HepG2 (cell line): ENCODE measurements at regions not wholly inside any gene's neighbourhood (a gene's known extent, or its start where the extent isn't known, plus 50 kb on each side); places are given as distances from the start of the nearest gene placed in this dataset.
"Not testable (repeated sequence)": the region's sequence is repeated elsewhere in the genome, so short reads cannot be mapped to it uniquely, and the experiment has no call there.

ENCODE experiments used
- ATAC-seq: fragments of 200-7000 bp; cut with Tn5 transposase; 3 replicates; pipeline ENCODE4 v1.9.1; 2020; ENCODE audit warnings: mild to moderate bottlenecking, moderate library complexity
- BruUV-seq: library from RNA; stranded (reverse); fragments of 400-500 nt; replicated peaks from 2 replicates; lab custom pipeline; 2021; lab: Mats Ljungman, UMichigan
- CTCF ChIA-PET: fragments of 300-600 bp; formaldehyde crosslinking; extraction: SDS; loops from one replicate; lab custom pipeline; 2021; ENCODE audit warnings: low total read pairs, inconsistent platforms, low intra/inter-chr PET ratio; lab: Yijun Ruan, JAX
- POLR2A ChIA-PET: fragments of 350-600 bp; sonication (Branson Sonifier 250); formaldehyde crosslinking; loops from one replicate; lab custom pipeline; 2020; ENCODE audit warnings: antibody characterized with exemption, inconsistent platforms; lab: Yijun Ruan, JAX
- DNase-seq: peaks from one replicate; pipeline ENCODE4 v3.0.0-alpha.2; 2015; ENCODE audit warnings: low spot score
- FAIRE-seq: peaks from 3 replicates; lab custom pipeline; 2011; peaks lifted over from hg19 to GRCh38; lab: Jason Lieb, UNC
- H2AFZ ChIP-seq: one replicate; pipeline ENCODE4 v1.6.1; 2011; ENCODE audit warnings: low read length, inconsistent platforms
- H3K27ac ChIP-seq: fragments of 300-600 bp; 3 replicates; pipeline ENCODE4 v1.8.0; 2011; ENCODE audit warnings: mixed run types, mild to moderate bottlenecking, mixed read lengths, low read length, inconsistent platforms; ENCODE audit not compliant: insufficient read depth; ENCODE audit errors: extremely low read length
- H3K27me3 ChIP-seq, 2 experiments: fragments of 200-600 bp in 1 of 2; 2 replicates in 1 of 2; 3 replicates in 1 of 2; pipeline versions ENCODE4 v1.6.0 to v1.8.0; 2011; ENCODE audit warnings: low read length in 2 of 2, mild to moderate bottlenecking in 2 of 2, moderate library complexity in 2 of 2, inconsistent platforms in 1 of 2; ENCODE audit not compliant: insufficient read depth in 2 of 2, control insufficient read depth in 1 of 2
- H3K36me3 ChIP-seq, 2 experiments: fragments of 200-600 bp in 1 of 2; replicated peaks in 1 of 2; 2 replicates in 1 of 2; 3 replicates in 1 of 2; pipeline versions ENCODE4 v1.5.1 to v1.8.0; 2011; ENCODE audit warnings: low read length in 2 of 2, inconsistent platforms in 1 of 2; ENCODE audit not compliant: insufficient read depth in 2 of 2, control insufficient read depth in 1 of 2
- H3K4me1 ChIP-seq: 2 replicates; pipeline ENCODE4 v1.5.1; 2012; ENCODE audit warnings: low read length, inconsistent platforms; ENCODE audit not compliant: insufficient read depth
- H3K4me2 ChIP-seq: 2 replicates; pipeline ENCODE4 v1.6.0; 2011; ENCODE audit warnings: low read depth, low read length, inconsistent platforms
- H3K4me3 ChIP-seq, 3 experiments: fragments of 200-600 bp in 1 of 3; sonication (generic), shearing (Covaris generic) in 1 of 3; replicated peaks in 1 of 3; 2 replicates each; pipeline ENCODE4 v1.5.1; 2011 to 2016; ENCODE audit warnings: low read length in 3 of 3, inconsistent platforms in 2 of 3, low read depth in 2 of 3, mild to moderate bottlenecking in 2 of 3, control low read depth in 1 of 3, mixed read lengths in 1 of 3; ENCODE audit not compliant: insufficient read depth in 1 of 3
- H3K79me2 ChIP-seq: one replicate; pipeline ENCODE4 v1.6.1; 2011; ENCODE audit warnings: low read length, inconsistent platforms; ENCODE audit not compliant: insufficient read depth
- H3K9ac ChIP-seq: 2 replicates; pipeline ENCODE4 v1.6.0; 2011; ENCODE audit warnings: mild to moderate bottlenecking, low read depth, low read length, inconsistent platforms; ENCODE audit not compliant: insufficient read depth
- H3K9me3 ChIP-seq: 2 replicates; pipeline ENCODE4 v1.5.1; 2012; ENCODE audit warnings: mild to moderate bottlenecking, low read length
- H4K20me1 ChIP-seq: 2 replicates; pipeline ENCODE4 v1.6.0; 2011; ENCODE audit warnings: inconsistent platforms, mild to moderate bottlenecking, low read length, moderate library complexity; ENCODE audit not compliant: insufficient read depth
- BCL6 ChIP-seq: IDR thresholded peaks from 2 replicates; pipeline ENCODE4 v1.6.1; 2016; ENCODE audit warnings: missing genetic modification reagents, missing compliant biosample characterization
- CEBPG ChIP-seq: IDR thresholded peaks from 2 replicates; pipeline ENCODE4 v1.6.1; 2016
- CREM ChIP-seq, 2 experiments: sonication (generic) in 1 of 2; formaldehyde crosslinking in 1 of 2; IDR thresholded peaks; 2 replicates each; pipeline versions ENCODE4 v1.4.0 to v1.6.1; 2016 to 2020; ENCODE audit warnings: antibody characterized with exemption in 1 of 2, mild to moderate bottlenecking in 1 of 2, missing genetic modification reagents in 1 of 2
- EP300 ChIP-seq, 3 experiments: sonication (generic) in 1 of 3; formaldehyde crosslinking in 1 of 3; IDR thresholded peaks; 2 replicates each; pipeline versions ENCODE4 v1.5.1 to v1.6.1; 2011 to 2020; ENCODE audit warnings: low read depth in 2 of 3, low read length in 2 of 3, borderline replicate concordance in 1 of 3, improper control_type of control experiment in 1 of 3, mild to moderate bottlenecking in 1 of 3, missing genetic modification reagents in 1 of 3, moderate library complexity in 1 of 3
- ISL2 ChIP-seq: sonication (generic); formaldehyde crosslinking; IDR thresholded peaks from 2 replicates; pipeline ENCODE4 v1.5.0; 2020; ENCODE audit warnings: missing genetic modification reagents
- NCOA2 ChIP-seq: sonication (generic); formaldehyde crosslinking; IDR thresholded peaks from 2 replicates; pipeline ENCODE4 v1.8.0; 2022; ENCODE audit warnings: inconsistent platforms
- SOX13 ChIP-seq, 3 experiments: fragments of 450-650 bp in 1 of 3; sonication (generic) in 1 of 3; formaldehyde crosslinking in 1 of 3; IDR thresholded peaks in 2 of 3; conservative IDR thresholded peaks in 1 of 3; 2 replicates each; pipeline versions ENCODE4 v1.5.0 to v1.6.1; 2016 to 2020; ENCODE audit warnings: antibody characterized with exemption in 1 of 3, mild to moderate bottlenecking in 1 of 3, missing compliant biosample characterization in 1 of 3, missing genetic modification reagents in 1 of 3, moderate library complexity in 1 of 3
- TCF7 ChIP-seq: sonication (generic); IDR thresholded peaks from 2 replicates; pipeline ENCODE4 v1.6.1; 2016; ENCODE audit warnings: antibody characterized with exemption, low read depth
- WGBS: methylation state at CpG from one replicate; pipeline ENCODE4 v1.1.6; 2017; ENCODE audit warnings: low lambda C conversion rate; 5-methylcytosine and 5-hydroxymethylcytosine counted together
- in situ Hi-C: cut with HindIII; loops from 2 replicates; pipeline ENCODE4 v1.10.0; 2017; ENCODE audit warnings: low pct_unique_long_range_greater_than_20kb; ENCODE audit not compliant: extremely low pct_ligation_motif_present
- intact Hi-C: fragments of 100-400 bp; cut with micrococcal nuclease; formaldehyde crosslinking; loops from one replicate; pipeline ENCODE4 v1.10.0; 2022; ENCODE audit not compliant: unreplicated experiment

DNA sequence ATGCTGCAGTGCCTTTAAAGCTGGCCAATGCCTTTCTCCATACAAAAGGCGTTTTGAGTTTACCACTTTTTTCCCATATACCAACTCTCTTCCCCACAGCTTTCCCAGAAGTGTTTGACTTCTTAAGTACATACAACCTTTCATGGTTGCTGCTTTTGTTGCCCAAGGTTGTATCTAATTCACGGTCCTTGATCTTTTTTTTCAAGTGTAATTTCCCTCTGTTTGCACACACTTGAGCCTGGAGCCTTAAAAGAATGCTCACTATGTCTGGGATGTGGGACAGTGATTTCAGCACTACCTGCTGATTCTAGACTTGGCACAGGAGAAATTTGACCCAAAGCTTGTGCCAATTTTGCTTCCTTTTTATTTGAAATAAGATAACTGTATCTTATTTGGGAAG is 324.7 kb downstream of the ANAPC1 start:
- 6% methylated on average over 2 of the region's 2 CpGs for WGBS
- DNase-seq (peak; percentile 40), ATAC-seq (peak; percentile 92), FAIRE-seq (peak; percentile 68)
- TF ChIP-seq CEBPG (CRISPR knock-in tag) = 0 out of 2 replicates have a peak, but pooled peaks have one; percentile 12
- peak in 1 of 2 experiments; percentile 52; a peak in 1 of 4 replicates for TF ChIP-seq EP300 (IDR thresholded peaks at IDR 0.05; ENCODE audit: low read depth in 2 of 2, low read length in 2 of 2)
- peak; percentile 59; the same call in 1 of the 2 replicates for TF ChIP-seq EP300 (CRISPR knock-in tag; IDR thresholded peaks at IDR 0.05; ENCODE audit: borderline replicate concordance)
- peak; percentile 81 for TF ChIP-seq NCOA2
- H3K79me2 ChIP-seq; H3K9ac ChIP-seq; BruUV-seq; H3K4me3 ChIP-seq; H3K36me3 ChIP-seq; CTCF ChIA-PET; H4K20me1 ChIP-seq; H3K9me3 ChIP-seq; in situ Hi-C loops; H3K27ac ChIP-seq; POLR2A ChIA-PET; H3K27me3 ChIP-seq; H2AFZ ChIP-seq; H3K4me2 ChIP-seq; intact Hi-C loops; TF ChIP-seq SOX13 (IDR thresholded peaks at IDR 0.05); CREM (CRISPR knock-in tag; IDR thresholded peaks at IDR 0.05): not testable (repeated sequence)
- peak in 1 of 2 experiments; percentile 64; a peak in 2 of 4 replicates for TF ChIP-seq SOX13 (CRISPR knock-in tag; conservative IDR thresholded peaks at IDR 0.05 in 1 of 2, IDR thresholded peaks at IDR 0.05 in 1 of 2)
- peak; percentile 10; the same call in 1 of the 2 replicates for TF ChIP-seq BCL6 (CRISPR knock-in tag)
- peak; percentile 66 for TF ChIP-seq ISL2 (CRISPR knock-in tag)
- TF ChIP-seq CREM (IDR thresholded peaks at IDR 0.05) = peak; percentile 40; the same call in 1 of the 2 replicates
- peak; percentile 65 for TF ChIP-seq TCF7
- peaks cover 15% of the 10 kb centered on the region for H3K4me1 ChIP-seq

DNA sequence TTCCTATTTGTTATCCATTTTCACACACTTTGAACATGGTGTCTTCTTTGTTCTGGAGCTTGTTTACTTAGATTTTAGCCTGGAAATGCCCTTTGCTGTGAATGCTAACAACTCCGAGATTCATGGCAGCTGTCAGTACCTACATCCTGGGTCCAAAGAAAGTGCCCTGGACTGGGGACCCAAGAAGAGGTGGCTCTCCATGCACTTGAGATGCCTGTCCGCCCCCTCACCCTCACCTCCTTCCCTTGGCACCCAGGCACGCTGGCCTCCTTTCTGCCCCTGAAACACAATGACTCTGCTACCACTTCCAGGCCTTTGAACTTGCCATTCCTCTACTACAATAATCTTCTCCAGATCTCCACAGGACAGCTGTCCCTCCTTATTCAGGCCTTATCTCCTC is 324.2 kb downstream of the ANAPC1 start:
- POLR2A ChIA-PET, ATAC-seq, H3K9me3 ChIP-seq, H3K27ac ChIP-seq, CTCF ChIA-PET, H4K20me1 ChIP-seq, H2AFZ ChIP-seq, H3K36me3 ChIP-seq, H3K9ac ChIP-seq, H3K27me3 ChIP-seq, H3K4me3 ChIP-seq, BruUV-seq, in situ Hi-C loops, FAIRE-seq, H3K4me2 ChIP-seq, intact Hi-C loops, H3K79me2 ChIP-seq: not testable (repeated sequence)
- DNase-seq = peak; percentile 17
- peaks cover 15% of the 10 kb centered on the region for H3K4me1 ChIP-seq
- 22% methylated on average over 1 of the region's 3 CpGs for WGBS
